HG03039 (cell line): ENCODE measurements at regions not wholly inside any gene's neighbourhood (a gene's known extent, or its start where the extent isn't known, plus 50 kb on each side); places are given as distances from the start of the nearest gene placed in this dataset.
"Not testable (repeated sequence)": the region's sequence is repeated elsewhere in the genome, so short reads cannot be mapped to it uniquely, and the experiment has no call there.

ENCODE experiments used
- ATAC-seq: cut with Tn5 transposase; IDR thresholded peaks from one replicate; pipeline ENCODE4 v1.9.1; 2021; ENCODE audit warnings: mild to moderate bottlenecking, moderate library complexity; ENCODE audit not compliant: unreplicated experiment

GRCh38 chr6:166809721-166810120 lies 146.6 kb downstream of the RNASET2 start:
- ATAC-seq: no peak

- no peak for ATAC-seq
Measured at GRCh38 chr6:166806962-166807757, 149.2 kb downstream of the RNASET2 start.

- no peak for ATAC-seq
Measured at GRCh38 chr6:166806217-166806838, 150.0 kb downstream of the RNASET2 start.

- ATAC-seq: no peak
Measured at GRCh38 chr6:166803471-166803870, 152.9 kb downstream of the RNASET2 start.

- no peak for ATAC-seq
Measured at GRCh38 chr6:166802401-166802800, 153.9 kb downstream of the RNASET2 start.

- ATAC-seq: no peak
Measured at GRCh38 chr6:166800137-166800536, 156.2 kb downstream of the RNASET2 start.

GRCh38 chr6:166798652-166799051 lies 157.7 kb downstream of the RNASET2 start:
- no peak for ATAC-seq

- ATAC-seq: no peak
Measured at GRCh38 chr6:166796610-166797009, 159.7 kb downstream of the RNASET2 start.

GRCh38 chr6:166795879-166796278 lies 160.5 kb downstream of the RNASET2 start:
- ATAC-seq: no peak

GRCh38 chr6:166790808-166791207 lies 163.8 kb upstream of the RPS6KA2 start:
- ATAC-seq: not testable (repeated sequence)

- ATAC-seq: not testable (repeated sequence)
Measured at GRCh38 chr6:166788846-166789529, 161.9 kb upstream of the RPS6KA2 start.

GRCh38 chr6:166786704-166787293 lies 159.7 kb upstream of the RPS6KA2 start:
- ATAC-seq: no peak

GRCh38 chr6:166785131-166785530 lies 158.1 kb upstream of the RPS6KA2 start:
- no peak for ATAC-seq

- no peak for ATAC-seq
Measured at GRCh38 chr6:166784691-166785090, 157.6 kb upstream of the RPS6KA2 start.

GRCh38 chr6:166782520-166782919 lies 155.5 kb upstream of the RPS6KA2 start:
- ATAC-seq: no peak

- no peak for ATAC-seq
Measured at GRCh38 chr6:166781331-166781730, 154.3 kb upstream of the RPS6KA2 start.

GRCh38 chr6:166779963-166780683 lies 153.1 kb upstream of the RPS6KA2 start:
- no peak for ATAC-seq

- ATAC-seq: no peak
Measured at GRCh38 chr6:166779381-166779780, 152.3 kb upstream of the RPS6KA2 start.

GRCh38 chr6:166778776-166779175 lies 151.7 kb upstream of the RPS6KA2 start:
- no peak for ATAC-seq

GRCh38 chr6:166778046-166778445 lies 151.0 kb upstream of the RPS6KA2 start:
- no peak for ATAC-seq

- no peak for ATAC-seq
Measured at GRCh38 chr6:166777096-166777630, 150.1 kb upstream of the RPS6KA2 start.
